Ureter (tissue), 1 donor: ENCODE measurements at regions not wholly inside any gene's neighbourhood (a gene's known extent, or its start where the extent isn't known, plus 50 kb on each side); places are given as distances from the start of the nearest gene placed in this dataset.

Experiments used
- DNase-seq: peaks from one replicate; pipeline ENCODE4 v3.0.0-alpha.2; 2020; ENCODE audit warnings: low spot score
- donor health status: DM: yes; HTN: yes; CAD: no.

DNA sequence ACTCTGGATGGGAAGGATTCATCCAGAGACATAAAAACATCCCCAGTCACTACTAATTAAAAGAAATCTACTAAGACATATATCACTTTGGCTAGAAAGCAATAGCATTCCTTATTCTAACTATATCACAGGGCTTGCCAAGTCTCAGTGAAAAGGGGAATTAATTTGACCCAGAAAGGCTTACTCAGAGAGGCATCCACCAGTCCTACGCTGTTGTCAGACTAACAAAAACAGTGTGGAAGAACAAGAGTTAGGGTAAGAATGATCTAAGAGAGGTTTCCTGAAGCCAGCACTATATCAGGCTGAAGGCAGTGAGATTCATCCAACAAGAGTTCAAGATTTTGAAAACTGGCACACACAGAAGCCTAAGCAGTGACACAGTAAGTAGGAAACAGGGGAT, 126.1 kb downstream of the GDAP2 start:
- no peak for DNase-seq

DNA sequence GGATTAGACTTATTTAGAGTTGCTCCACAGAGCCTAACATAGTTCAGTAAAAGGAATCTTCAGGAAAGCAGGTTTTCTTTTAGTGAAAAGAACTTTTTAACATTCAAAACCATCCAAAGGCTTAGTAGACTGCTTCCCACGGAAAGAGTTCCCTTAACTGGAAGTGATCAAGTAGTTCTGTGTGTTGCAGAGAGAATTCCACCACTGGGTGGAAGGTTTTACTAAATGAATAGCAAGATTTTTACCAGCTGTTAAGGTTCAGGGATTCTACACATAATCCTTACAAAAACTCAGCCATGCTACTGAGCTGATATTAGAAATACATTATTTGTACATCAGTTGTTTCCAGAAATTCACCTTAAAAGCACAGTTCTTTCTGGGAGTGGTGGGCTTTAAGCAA, 119.7 kb downstream of the GDAP2 start:
- no peak for DNase-seq

DNA sequence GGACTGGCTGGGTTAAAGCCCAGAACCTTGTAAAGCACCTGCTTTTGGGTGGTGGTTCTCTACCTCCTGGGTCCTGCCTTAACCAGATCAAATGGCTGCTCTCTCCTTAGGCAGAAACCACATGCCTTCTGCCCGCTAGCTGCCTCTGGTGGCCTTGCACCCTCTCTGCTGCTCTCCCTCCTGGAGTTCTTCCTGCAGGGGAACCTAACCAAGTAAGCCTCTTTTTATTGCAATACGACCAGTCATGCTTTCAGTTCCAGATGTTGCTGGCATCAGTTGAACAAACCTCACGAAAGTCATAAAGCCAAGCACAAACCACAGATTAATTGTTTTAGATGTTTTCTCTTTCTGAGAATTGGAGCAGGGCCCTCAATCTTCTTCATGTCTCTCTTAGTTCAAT, 118.9 kb downstream of the GDAP2 start:
- no peak for DNase-seq

DNA sequence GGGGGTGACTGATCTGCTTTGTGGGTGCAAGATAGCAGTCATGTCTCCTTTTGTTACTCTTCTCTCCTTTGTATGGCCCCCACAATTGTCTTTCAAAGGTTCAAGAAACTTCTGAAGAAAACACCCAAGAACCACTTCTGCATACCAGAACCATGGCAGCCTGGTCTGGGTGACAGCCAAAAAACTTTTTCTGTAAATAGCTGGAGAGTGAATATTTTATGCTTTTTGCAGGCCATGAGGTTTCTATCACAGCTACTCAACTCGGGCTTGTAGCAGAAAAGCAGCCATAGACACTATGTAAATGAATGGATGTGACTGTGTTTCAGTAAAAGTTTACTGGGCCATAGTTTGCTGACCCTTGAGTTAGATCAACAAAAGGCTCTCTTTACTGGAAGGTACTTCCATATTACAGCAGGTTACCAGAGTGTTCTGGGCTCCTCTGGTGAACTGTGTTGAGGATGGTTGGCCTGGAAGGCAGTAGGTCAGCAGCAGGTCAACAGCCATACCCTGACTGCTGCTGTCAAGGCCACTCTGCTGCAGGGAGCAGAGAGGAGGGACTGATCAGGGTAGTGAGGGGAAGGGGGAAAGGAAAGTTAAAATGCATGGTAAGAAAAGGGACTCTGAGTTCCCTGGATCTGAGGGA, 116.4 kb downstream of the GDAP2 start:
- no peak for DNase-seq
